Upper lobe of left lung (tissue), 4 donors: ENCODE measurements at regions not wholly inside any gene's neighbourhood (a gene's known extent, or its start where the extent isn't known, plus 50 kb on each side); places are given as distances from the start of the nearest gene placed in this dataset.

Experiments
- EP300 ChIP-seq, 4 donors: sonication (generic); formaldehyde crosslinking; IDR thresholded peaks; one replicate each; pipeline ENCODE4 v1.5.1; 2017; ENCODE audit warnings: antibody characterized with exemption in 4 of 4, control low read depth in 2 of 4
- POLR2A ChIP-seq, 4 donors: fragments of 450-650 bp; IDR thresholded peaks; one replicate each; pipeline ENCODE4 v1.5.1; 2016 to 2017; ENCODE audit warnings: antibody characterized with exemption in 4 of 4, mild to moderate bottlenecking in 2 of 4
- POLR2AphosphoS5 ChIP-seq, 2 donors: sonication (generic); formaldehyde crosslinking; IDR thresholded peaks; one replicate each; pipeline ENCODE4 v1.5.1; 2017; ENCODE audit warnings: antibody characterized with exemption in 2 of 2
- TF ChIP-seq, protein P1 (sequence below), 6 experiments: fragments of 450-650 bp in 4 of 6; fragments of 200-600 bp in 2 of 6; sonication (generic) in 2 of 6; IDR thresholded peaks; one replicate each; pipeline ENCODE4 v1.5.1; 2016 to 2019; ENCODE audit warnings: antibody characterized with exemption in 6 of 6

DNA sequence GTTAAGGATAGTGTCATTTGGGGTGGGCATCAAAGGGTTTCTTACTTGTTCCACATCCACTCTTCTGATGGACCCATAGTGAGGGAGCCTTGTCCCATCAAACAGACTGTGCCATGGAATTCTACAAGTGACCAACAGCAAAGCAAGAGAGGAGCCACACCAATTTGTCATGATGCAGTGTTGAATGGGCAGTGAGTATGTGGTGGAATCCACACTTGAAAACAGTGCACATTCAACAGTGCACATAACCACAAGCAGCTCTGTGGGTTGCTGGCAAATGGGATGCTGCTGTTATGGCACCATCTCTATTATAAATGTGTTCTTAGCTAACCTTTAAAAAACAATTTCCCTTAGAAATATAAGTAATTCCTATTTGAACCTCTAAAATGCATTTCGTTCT, 52.5 kb upstream of the CPNE4 start:
- TF ChIP-seq POLR2AphosphoS5 (IDR thresholded peaks at IDR 0.05) (no peak), POLR2A (IDR thresholded peaks at IDR 0.05) (no peak), EP300 (IDR thresholded peaks at IDR 0.05) (no peak)
- TF ChIP-seq, protein P1, sequence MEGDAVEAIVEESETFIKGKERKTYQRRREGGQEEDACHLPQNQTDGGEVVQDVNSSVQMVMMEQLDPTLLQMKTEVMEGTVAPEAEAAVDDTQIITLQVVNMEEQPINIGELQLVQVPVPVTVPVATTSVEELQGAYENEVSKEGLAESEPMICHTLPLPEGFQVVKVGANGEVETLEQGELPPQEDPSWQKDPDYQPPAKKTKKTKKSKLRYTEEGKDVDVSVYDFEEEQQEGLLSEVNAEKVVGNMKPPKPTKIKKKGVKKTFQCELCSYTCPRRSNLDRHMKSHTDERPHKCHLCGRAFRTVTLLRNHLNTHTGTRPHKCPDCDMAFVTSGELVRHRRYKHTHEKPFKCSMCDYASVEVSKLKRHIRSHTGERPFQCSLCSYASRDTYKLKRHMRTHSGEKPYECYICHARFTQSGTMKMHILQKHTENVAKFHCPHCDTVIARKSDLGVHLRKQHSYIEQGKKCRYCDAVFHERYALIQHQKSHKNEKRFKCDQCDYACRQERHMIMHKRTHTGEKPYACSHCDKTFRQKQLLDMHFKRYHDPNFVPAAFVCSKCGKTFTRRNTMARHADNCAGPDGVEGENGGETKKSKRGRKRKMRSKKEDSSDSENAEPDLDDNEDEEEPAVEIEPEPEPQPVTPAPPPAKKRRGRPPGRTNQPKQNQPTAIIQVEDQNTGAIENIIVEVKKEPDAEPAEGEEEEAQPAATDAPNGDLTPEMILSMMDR (IDR thresholded peaks at IDR 0.05): no peak
